ENCODE measurements at regions not wholly inside any gene's neighbourhood (a gene's known extent, or its start where the extent isn't known, plus 50 kb on each side); places are given as distances from the start of the nearest gene placed in this dataset.

DNA sequence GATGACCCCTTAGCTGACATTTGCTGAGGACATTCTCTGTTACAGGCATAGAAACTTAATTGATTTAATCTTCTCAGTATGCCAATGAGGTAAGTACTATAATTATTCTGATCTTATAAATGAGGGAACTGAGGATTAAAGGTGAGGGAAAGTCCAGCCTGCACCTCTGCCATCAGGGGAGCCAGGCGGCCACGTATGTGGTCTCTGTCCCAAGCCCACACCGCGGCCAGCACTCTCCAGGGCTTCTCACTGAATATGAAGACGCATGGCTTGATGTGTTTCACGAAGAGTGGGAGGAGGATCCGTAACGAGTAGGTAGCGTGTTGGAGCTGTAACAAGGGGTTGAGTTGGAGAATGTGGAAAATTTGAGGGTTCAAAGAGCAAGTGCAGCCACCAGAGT lies 154.4 kb downstream of the TMEM18 start:
- FAIRE-seq = no peak
- Histone ChIP-seq H3K4me3 (ENCODE audit: extremely low read depth in 1 of 4, insufficient read depth in 2 of 4, low read depth in 3 of 4, low read length in 4 of 4) (no peak overlapping the region), H2BK20ac (ENCODE audit: low read length) (no peak overlapping the region), H3K9ac (replicated peaks in 1 of 4; ENCODE audit: extremely low read depth in 1 of 4, low read depth in 3 of 4, low read length in 3 of 4) (no peak overlapping the region), H3K36me3 (ENCODE audit: control insufficient read depth in 2 of 4, insufficient read depth in 4 of 4, low read length in 3 of 4) (no peaks in the 10 kb centered on the region), H3K27ac (ENCODE audit: low read depth, low read length) (no peak overlapping the region), H3K14ac (ENCODE audit: insufficient read length) (no peak overlapping the region), H4K5ac (ENCODE audit: insufficient read length, low read depth, low read length) (no peak overlapping the region), H3K56ac (replicated peaks; ENCODE audit: insufficient read length, low read depth, low read length) (no peak overlapping the region), H4K8ac (ENCODE audit: extremely low read depth, insufficient read depth, low read length) (no peak overlapping the region), H3K4me1 (replicated peaks in 1 of 4; ENCODE audit: control insufficient read depth in 3 of 4, insufficient read depth in 4 of 4, low read length in 3 of 4) (peaks cover 0 to 8% (median 5%) of the 10 kb centered on the region in 4 experiments; a peak in 4 of 7 replicates), H4K91ac (replicated peaks; ENCODE audit: insufficient read length, low read length) (no peak overlapping the region), H4K20me1 (replicated peaks in 1 of 2; ENCODE audit: control insufficient read depth in 1 of 2, insufficient read depth in 2 of 2, low read length in 2 of 2) (peaks cover 0 to 7% of the 10 kb centered on the region in 2 experiments), H2AK5ac (ENCODE audit: low read depth, low read length) (no peak overlapping the region), H2BK12ac (ENCODE audit: low read depth, low read length) (no peak overlapping the region), H2BK5ac (ENCODE audit: low read depth, low read length) (no peak overlapping the region), H3K4me2 (ENCODE audit: insufficient read depth in 1 of 2, low read depth in 2 of 2, low read length in 2 of 2) (no peak overlapping the region), H3K79me2 (ENCODE audit: control insufficient read depth in 1 of 2, insufficient read depth in 2 of 2, low read length in 2 of 2) (no peaks in the 10 kb centered on the region), H2AFZ (ENCODE audit: low read length) (no peak overlapping the region), H2BK120ac (replicated peaks; ENCODE audit: low read depth, low read length) (no peak overlapping the region), H2BK15ac (ENCODE audit: low read length) (no peak overlapping the region), H3K23ac (ENCODE audit: insufficient read length) (no peak overlapping the region), H3K18ac (ENCODE audit: extremely low read depth, low read length) (no peak overlapping the region), H3K79me1 (ENCODE audit: low read depth, low read length) (no peaks in the 10 kb centered on the region), H3K27me3 (replicated peaks in 1 of 4; ENCODE audit: control insufficient read depth in 3 of 4, extremely low read depth in 1 of 4, insufficient read depth in 3 of 4, low read length in 3 of 4) (peaks cover 0 to 4% (median 0%) of the 10 kb centered on the region in 4 experiments; a peak in 4 of 7 replicates), H3K4ac (replicated peaks; ENCODE audit: insufficient read length, low read depth, low read length) (no peak overlapping the region), H3K23me2 (ENCODE audit: low read depth, low read length) (peaks cover 8% of the 10 kb centered on the region), H3K9me3 (ENCODE audit: insufficient read depth in 2 of 2, low read depth in 1 of 2, low read length in 1 of 2) (peaks cover 0 to 9% of the 10 kb centered on the region in 2 experiments; a peak in 1 of 4 replicates)
- WGBS, 2 experiments (ENCODE audit: extremely low coverage in 1 of 2, insufficient coverage in 1 of 2, insufficient read length in 1 of 2, insufficient replicate concordance in 2 of 2, low coverage in 1 of 2, low lambda C conversion rate in 2 of 2, missing lambda C conversion rate in 1 of 2) = 97% methylated on average over 9 of the region's 9 CpGs; no CpG with 5 or more reads in 1 of the 2 experiments
- ChIA-PET POLR2A (ENCODE audit: partially characterized antibody) (no interaction called here), CTCF (ENCODE audit: partially characterized antibody) (interaction anchor here (1.5 kb wide), 1 partner anchor 9 kb away, joined by 3 read pairs; no protein-coding TSS in a partner anchor)
- DNase-seq (ENCODE audit: low read depth in 1 of 2, low spot score in 2 of 2) = no peak
- TF ChIP-seq, protein P1, sequence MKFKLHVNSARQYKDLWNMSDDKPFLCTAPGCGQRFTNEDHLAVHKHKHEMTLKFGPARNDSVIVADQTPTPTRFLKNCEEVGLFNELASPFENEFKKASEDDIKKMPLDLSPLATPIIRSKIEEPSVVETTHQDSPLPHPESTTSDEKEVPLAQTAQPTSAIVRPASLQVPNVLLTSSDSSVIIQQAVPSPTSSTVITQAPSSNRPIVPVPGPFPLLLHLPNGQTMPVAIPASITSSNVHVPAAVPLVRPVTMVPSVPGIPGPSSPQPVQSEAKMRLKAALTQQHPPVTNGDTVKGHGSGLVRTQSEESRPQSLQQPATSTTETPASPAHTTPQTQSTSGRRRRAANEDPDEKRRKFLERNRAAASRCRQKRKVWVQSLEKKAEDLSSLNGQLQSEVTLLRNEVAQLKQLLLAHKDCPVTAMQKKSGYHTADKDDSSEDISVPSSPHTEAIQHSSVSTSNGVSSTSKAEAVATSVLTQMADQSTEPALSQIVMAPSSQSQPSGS (IDR thresholded peaks at IDR 0.05; ENCODE audit: low read length) = no peak
- TF ChIP-seq SAP30 (IDR thresholded peaks at IDR 0.05; ENCODE audit: insufficient read depth, insufficient replicate concordance, low read length) (no peak), SP4 (IDR thresholded peaks at IDR 0.05; ENCODE audit: low read length) (no peak), POU5F1 (IDR thresholded peaks at IDR 0.05; ENCODE audit: low read depth, low read length) (no peak), SIRT6 (IDR thresholded peaks at IDR 0.05; ENCODE audit: low read length) (no peak), CHD2 (IDR thresholded peaks at IDR 0.05; ENCODE audit: low read length) (no peak), CBX5 (IDR thresholded peaks at IDR 0.05; ENCODE audit: low read depth, low read length) (no peak)
